Forelimb muscle (tissue), 1 donor: ENCODE measurements at regions not wholly inside any gene's neighbourhood (a gene's known extent, or its start where the extent isn't known, plus 50 kb on each side); places are given as distances from the start of the nearest gene placed in this dataset.

Source experiments
- DNase-seq: peaks from one replicate; pipeline ENCODE4 v3.0.0-alpha.2; 2013; ENCODE audit warnings: low read depth

DNA sequence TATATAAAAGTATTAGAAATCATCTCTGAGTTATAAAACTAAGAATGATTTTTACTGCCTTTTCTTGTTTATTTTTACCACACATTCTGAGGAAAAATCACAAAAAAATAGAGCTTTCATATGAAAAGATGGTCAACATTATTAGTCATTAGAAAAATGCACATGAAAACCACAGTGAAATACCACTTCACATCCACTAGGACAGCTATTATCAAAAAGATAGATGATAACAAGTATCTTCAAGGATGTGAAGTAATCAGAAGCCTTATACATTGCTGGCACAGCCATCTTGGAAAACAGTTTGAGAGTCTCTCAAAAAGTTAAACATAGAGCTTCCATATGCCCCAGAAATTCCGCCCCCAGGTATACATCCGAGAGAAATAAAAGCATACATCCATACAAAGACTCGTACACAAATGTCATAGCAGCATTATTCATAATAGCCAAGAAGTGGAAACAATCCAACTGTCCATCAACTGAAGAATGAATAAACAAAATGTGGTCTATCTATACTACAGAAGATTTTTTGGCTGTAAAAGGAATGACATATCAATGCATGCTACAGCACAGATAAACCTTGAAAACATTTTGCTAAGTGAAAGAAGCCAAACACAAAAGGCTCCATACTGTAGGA, 523.9 kb downstream of the FUT8 start:
- no peak for DNase-seq

- no peak for DNase-seq
Measured at GRCh38 chr14:65937079-65937959, 524.8 kb downstream of the FUT8 start.

DNA sequence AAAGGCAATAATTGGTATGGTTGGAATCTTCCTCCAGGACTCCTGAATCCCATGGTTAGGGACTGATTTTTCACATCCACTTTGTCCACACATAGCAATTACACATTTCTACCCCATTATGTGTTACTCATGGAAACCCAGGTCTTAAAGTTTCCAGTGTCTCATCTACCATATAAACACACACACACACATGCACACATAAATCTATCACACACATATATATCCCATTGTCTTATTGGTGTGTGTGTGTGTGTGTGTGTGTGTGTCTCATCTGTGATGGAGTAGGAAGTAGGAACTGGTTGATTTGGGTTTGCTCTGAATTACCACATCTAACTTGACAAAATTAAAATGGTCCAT, 525.4 kb downstream of the FUT8 start:
- DNase-seq: no peak

DNA sequence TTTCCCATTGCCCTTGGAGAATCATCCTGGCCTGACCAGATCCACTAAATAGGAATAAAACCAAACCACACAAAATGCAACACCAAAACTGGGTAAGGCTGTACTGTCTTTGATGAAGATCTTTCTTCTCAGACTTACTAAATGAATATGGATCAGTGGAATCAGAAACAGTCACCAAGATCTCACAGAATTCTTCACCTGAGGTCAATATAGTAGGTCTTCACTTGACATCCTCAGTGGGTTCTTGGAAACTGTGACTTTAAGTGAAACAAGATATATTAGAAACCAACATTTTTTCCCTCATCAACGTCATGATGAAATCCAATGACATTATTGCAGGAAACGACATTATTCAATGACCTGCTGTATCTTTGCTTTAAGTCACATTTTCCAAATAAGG, 526.2 kb downstream of the FUT8 start:
- no peak for DNase-seq

DNA sequence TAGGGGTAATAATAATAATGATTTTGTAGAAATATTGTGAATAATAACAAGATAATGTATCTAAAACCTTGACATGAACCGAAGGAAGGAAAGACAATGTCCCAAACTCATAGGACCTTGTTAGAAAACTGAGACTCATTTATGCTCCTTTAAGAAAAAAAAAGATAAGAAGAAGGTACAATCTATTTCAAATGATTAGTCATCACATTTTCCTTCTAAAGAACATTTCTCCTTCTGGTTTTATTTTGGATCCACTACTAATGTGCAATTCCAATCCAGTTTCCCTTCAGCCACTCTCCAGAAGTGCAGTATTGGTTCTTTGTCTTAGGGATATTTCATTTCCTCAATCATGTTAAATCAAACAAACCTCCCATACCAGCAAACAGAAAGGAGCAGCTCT, 526.7 kb downstream of the FUT8 start:
- no peak for DNase-seq

DNA sequence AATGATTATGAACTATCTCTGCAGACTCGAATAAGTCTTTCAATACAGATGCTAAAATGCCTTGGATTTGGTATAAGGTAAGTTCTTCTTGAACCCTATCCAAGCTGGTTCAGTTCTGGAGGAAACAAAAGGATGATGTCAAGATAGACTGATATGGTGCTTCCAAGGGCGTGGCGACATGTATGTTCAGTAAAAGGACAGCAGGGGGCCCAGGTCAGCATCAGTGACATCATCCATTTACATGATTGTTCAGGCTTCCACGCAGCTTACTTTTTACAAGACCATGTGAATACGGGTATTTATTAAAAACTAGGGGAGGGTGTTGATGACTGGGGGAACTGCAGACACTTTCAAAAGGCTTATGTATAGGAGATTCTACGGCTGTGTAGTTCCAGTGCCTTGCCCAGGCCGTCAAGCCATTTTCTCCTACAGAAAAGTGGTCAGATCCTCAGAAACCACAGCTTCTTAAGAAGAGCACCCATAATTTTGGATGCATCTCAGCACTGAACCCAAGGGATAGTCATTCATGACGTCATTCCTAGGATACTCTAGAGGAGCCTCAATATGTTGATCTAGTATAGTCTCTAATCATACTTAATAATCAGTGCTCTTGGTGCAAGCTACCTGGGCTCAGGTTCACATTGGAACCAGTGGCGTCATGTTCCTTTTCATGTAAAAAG, 527.7 kb downstream of the FUT8 start:
- DNase-seq: no peak

DNA sequence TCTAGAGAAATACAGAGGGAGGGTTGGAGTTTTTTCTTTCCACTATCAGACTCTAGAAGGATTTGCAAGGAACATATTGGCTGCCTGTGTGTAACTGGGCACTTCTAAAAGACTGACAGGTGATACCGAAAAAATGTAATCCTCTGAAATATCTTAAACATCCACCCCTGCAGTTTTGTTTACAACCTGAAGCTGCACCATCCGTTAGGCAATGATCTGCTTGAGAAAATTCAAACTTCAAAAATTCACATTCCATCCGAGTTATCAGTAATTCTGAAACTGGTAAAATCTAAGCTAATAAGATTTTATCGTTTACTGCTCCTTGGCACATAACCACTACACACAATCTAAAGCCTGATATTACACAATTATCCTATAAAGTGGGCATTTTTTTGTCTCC, 528.6 kb downstream of the FUT8 start:
- DNase-seq: no peak

DNA sequence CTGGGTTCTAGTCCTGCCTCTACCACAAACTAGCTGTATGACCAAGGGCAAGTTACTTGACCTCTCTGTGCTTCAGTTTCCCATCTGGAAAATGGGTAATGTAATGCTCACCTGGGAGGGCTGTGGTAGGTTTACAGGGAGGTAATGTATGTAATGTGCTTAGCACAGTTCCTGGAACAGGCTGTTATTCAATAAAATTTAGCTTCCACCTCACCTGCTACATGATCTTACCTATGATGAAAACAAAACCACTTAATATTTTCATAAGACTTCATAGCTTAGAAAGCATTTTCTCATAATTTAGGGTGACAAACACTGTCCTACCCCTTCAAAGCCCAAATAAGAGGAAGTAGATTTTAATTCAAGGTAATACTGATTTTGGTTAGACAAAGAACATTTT, 530.6 kb downstream of the FUT8 start:
- DNase-seq: no peak

DNA sequence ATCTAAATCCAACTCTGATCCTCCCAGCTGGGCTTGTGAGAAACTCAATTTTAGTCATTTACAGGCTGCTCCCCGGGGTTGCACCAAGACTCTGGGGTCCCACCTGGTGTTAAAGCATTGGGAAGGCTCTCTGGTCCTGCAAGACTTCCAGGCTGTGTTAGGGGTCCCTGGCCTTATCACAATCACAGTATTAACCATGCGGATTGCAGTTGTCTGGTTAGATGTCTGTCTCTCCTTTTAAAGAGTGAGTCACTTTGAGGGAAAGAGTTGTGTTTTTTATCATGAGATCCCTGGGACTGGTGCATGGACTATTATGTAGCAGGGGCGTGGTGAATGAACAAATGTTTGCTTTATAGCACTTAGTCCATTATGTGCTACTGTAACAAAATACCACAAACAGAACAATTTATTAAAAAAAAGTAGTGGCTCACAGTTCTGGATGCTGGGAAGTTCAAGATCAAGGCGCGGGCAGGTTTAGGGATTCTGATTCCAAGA, 531.4 kb downstream of the FUT8 start:
- DNase-seq: no peak

GRCh38 chr14:65945327-65945726, 532.8 kb downstream of the FUT8 start:
- no peak for DNase-seq

DNA sequence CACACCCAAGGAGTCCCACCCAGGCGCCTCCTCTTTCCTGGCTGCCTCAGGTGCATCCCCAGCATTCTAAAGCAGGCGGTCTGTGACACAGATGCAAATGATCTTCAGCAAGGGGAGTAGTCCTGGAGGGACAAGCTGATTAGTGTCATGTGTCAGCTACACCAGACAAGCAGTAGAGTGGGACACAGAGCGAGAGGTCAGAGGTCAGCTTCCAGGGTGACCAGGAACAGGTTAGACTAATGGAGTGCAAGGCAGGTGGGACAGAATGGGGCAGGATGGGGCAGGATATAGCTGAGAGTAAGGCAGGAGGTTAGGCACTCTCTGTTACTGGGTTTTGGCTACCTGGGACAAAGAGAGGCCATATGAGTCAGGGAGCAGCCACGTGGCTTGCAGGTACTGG, 534.0 kb downstream of the FUT8 start:
- no peak for DNase-seq

DNA sequence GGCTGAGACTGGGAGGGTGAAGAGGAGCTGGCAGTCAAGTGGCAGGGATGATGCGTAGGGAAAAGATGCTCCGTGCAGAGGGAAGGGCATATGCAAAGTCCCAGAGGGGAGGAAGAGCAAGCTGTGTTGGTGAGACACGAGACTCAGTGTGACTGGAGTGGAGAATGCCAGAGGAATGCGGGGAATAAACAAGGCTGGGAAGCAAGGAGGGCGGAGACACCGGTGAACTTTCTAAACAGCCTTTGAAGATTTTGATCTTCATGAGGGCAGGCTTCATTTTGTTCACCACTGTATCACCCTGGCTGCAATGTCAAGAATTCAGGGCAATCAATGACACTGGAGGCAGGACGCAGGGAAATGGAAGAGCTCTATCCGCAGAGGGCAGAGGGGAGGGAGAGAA, 535.8 kb downstream of the FUT8 start:
- DNase-seq: no peak

DNA sequence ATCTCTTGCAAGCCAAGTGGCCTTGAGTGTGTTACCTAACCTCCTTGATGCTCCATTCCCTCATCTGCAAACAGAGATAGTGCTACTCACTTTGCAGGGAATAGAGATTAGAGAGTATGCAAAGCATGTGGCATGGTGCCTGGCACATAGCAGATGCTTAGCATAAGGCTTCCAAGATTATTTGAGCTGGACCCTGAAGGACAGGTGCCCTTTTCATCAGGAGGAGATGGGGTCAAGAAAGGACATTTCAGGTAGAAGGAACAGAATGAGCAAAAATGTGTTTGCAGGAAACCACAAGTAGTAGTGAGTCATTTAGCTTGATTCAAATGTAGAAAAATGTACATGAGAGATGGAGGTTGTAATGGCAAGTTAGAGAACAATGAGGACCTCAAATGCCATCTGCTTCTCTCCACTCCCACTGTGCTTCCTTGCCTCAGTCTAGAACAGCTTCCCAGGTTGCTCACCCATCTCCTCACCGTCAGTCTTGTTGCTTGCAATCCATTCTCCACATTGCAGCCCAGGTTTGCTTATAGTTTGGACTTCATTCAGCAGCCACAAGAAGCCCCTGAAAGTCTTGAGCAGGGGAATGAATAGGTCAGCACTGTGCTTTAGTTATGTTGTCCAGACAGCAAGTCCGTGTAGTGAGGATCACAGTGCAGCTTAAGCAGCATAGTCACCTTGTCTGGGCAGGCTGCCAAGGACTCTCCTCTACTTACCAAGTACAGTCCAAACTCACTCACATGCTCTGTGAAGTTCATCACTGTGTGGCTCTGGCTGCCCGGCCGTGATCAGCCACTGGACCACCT, 536.3 kb upstream of the CCDC196 start:
- DNase-seq: no peak

GRCh38 chr14:65954942-65955341, 531.2 kb upstream of the CCDC196 start:
- no peak for DNase-seq

DNA sequence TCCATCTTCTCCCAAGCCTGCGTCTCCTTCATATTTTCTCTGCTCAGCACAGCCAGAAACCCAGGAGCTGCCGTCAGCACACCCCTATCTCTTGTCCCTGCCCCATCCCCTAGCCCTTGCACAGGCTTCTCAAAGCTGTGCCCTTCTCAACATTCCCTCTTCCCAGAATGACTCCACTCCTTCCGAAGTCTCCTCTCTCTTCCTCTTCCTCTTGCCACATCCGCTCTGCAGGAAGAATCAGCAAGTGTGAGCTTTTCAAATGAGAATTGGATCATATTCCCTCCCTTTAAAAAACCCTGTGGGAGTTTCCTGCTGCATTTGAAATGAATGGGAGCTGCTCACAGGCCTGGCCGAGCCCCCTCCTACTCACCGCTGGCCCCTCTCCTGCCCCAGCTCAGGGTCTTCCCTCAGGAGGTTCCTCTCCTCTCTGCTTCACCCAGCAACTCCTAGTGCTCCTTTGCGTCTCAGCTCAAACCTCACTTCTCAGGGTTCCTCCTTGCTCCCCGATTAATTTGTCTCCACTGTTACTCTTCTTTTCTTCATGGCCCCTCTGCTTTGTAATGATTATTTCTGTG, 528.5 kb upstream of the CCDC196 start:
- no peak for DNase-seq

- DNase-seq: no peak
Measured at GRCh38 chr14:65958664-65959562, 527.3 kb upstream of the CCDC196 start.

DNA sequence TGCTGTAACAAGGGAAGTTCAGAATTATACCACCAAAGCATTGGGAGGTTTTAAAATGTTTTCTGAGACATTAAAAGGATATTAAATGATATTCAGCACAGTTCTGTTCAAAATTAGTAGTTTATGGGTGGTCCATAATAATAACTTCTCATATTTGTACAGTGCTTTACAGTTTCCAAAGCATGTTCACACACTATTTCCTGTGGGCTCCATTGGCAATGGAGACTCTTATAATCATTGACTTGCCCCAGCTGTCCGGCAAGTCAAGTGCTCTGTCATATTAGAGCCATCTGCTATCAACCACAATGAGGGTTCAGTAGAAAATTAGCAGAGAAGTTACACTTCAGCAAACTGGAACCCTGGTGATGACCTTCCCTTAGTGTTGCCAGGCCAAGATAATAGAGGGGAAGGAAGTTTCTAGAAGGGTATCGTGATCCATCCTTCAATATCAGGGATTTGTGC, 526.6 kb upstream of the CCDC196 start:
- no peak for DNase-seq

GRCh38 chr14:65961004-65961403, 525.2 kb upstream of the CCDC196 start:
- no peak for DNase-seq

- DNase-seq: no peak
Measured at GRCh38 chr14:65962952-65963351, 523.2 kb upstream of the CCDC196 start.

GRCh38 chr14:65964366-65964765, 521.8 kb upstream of the CCDC196 start:
- DNase-seq: no peak
